IMR-90 (cell line): ENCODE measurements at regions not wholly inside any gene's neighbourhood (a gene's known extent, or its start where the extent isn't known, plus 50 kb on each side); places are given as distances from the start of the nearest gene placed in this dataset.
A peak's percentile ranks its signal among the peaks of the same experiment; 100 is the strongest.

Experiments used
- ATAC-seq: fragments of 200-7000 bp; cut with Tn5 transposase; 2 replicates; pipeline ENCODE4 v1.9.1; 2020; ENCODE audit warnings: low read depth, mild to moderate bottlenecking, moderate library complexity
- BruUV-seq: library from RNA; stranded (reverse); fragments of 400-500 nt; replicated peaks from 2 replicates; lab custom pipeline; 2021; lab: Mats Ljungman, UMichigan
- CTCF ChIA-PET: fragments of 300-600 bp; formaldehyde crosslinking; extraction: SDS; loops from one replicate; lab custom pipeline; 2021; ENCODE audit warnings: antibody characterized with exemption; lab: Yijun Ruan, JAX
- POLR2A ChIA-PET: fragments of 300-600 bp; sonication (Branson Sonifier 250); formaldehyde crosslinking; loops from one replicate; lab custom pipeline; 2022; ENCODE audit warnings: antibody characterized with exemption; ENCODE audit not compliant: unreplicated experiment; lab: Charles Lee
- DNase-seq: peaks from one replicate; pipeline ENCODE4 v3.0.0; 2013
- H2AFZ ChIP-seq: replicated peaks from 2 replicates; pipeline ENCODE3; 2013; ENCODE audit warnings: low read length, mild to moderate bottlenecking; ENCODE audit not compliant: poor library complexity
- H2AK5ac ChIP-seq: 2 replicates; pipeline ENCODE4 v1.6.1; 2013; ENCODE audit warnings: low read depth, low read length, inconsistent platforms
- H2AK9ac ChIP-seq: replicated peaks from 2 replicates; pipeline ENCODE3; 2013; ENCODE audit warnings: mild to moderate bottlenecking, low read depth, low read length, moderate library complexity; ENCODE audit not compliant: poor library complexity
- H2BK120ac ChIP-seq: 2 replicates; pipeline ENCODE4 v1.6.1; 2013; ENCODE audit warnings: low read depth, low read length, inconsistent platforms
- H2BK15ac ChIP-seq: 3 replicates; pipeline ENCODE4 v1.6.1; 2013; ENCODE audit warnings: low read depth, low read length, inconsistent platforms
- H2BK20ac ChIP-seq: 2 replicates; pipeline ENCODE4 v1.6.1; 2013; ENCODE audit warnings: low read depth, mild to moderate bottlenecking, inconsistent platforms, low read length, moderate library complexity
- H2BK5ac ChIP-seq: 2 replicates; pipeline ENCODE4 v1.6.1; 2013; ENCODE audit warnings: mild to moderate bottlenecking, low read depth, low read length, inconsistent platforms; ENCODE audit not compliant: poor library complexity, severe bottlenecking
- H3K14ac ChIP-seq: replicated peaks from 2 replicates; pipeline ENCODE4 v1.6.1; 2013; ENCODE audit warnings: low read depth, low read length, inconsistent platforms
- H3K18ac ChIP-seq: 2 replicates; pipeline ENCODE4 v1.6.1; 2013; ENCODE audit warnings: low read depth, low read length, control low read depth
- H3K23ac ChIP-seq: 2 replicates; pipeline ENCODE4 v1.6.1; 2013; ENCODE audit warnings: low read depth, low read length, inconsistent platforms
- H3K27ac ChIP-seq: 2 replicates; pipeline ENCODE4 v1.5.1; 2013; ENCODE audit warnings: mild to moderate bottlenecking, control low read depth, low read length; ENCODE audit not compliant: insufficient read depth
- H3K27me3 ChIP-seq: 2 replicates; pipeline ENCODE4 v1.6.1; 2013; ENCODE audit warnings: low read length; ENCODE audit not compliant: control insufficient read depth, insufficient read depth
- H3K36me3 ChIP-seq: 2 replicates; pipeline ENCODE4 v1.6.1; 2013; ENCODE audit warnings: low read length, mixed read lengths; ENCODE audit not compliant: control insufficient read depth, insufficient read depth
- H3K4ac ChIP-seq: 2 replicates; pipeline ENCODE4 v1.6.1; 2013; ENCODE audit warnings: low read depth, low read length, inconsistent platforms
- H3K4me1 ChIP-seq: 2 replicates; pipeline ENCODE4 v1.6.1; 2013; ENCODE audit warnings: low read length, mixed read lengths; ENCODE audit not compliant: control insufficient read depth, insufficient read depth
- H3K4me2 ChIP-seq: 2 replicates; pipeline ENCODE4 v1.6.1; 2013; ENCODE audit warnings: low read depth, mild to moderate bottlenecking, control low read depth, low read length, moderate library complexity
- H3K4me3 ChIP-seq: 2 replicates; pipeline ENCODE4 v1.5.1; 2013; ENCODE audit warnings: low read depth, mild to moderate bottlenecking, control low read depth, low read length, moderate library complexity; ENCODE audit not compliant: insufficient read depth
- H3K56ac ChIP-seq: 2 replicates; pipeline ENCODE4 v1.6.1; 2013; ENCODE audit warnings: low read length, inconsistent platforms; ENCODE audit not compliant: insufficient read depth; ENCODE audit errors: extremely low read depth
- H3K79me1 ChIP-seq, 2 experiments: 2 replicates each; pipeline ENCODE4 v1.6.1; 2013; ENCODE audit warnings: low read length in 2 of 2, inconsistent platforms in 1 of 2, low read depth in 1 of 2
- H3K9ac ChIP-seq: 2 replicates; pipeline ENCODE4 v1.6.1; 2013; ENCODE audit warnings: low read depth, low read length, control low read depth
- H3K9me1 ChIP-seq: 2 replicates; pipeline ENCODE4 v1.6.1; 2013; ENCODE audit warnings: low read length, inconsistent platforms; ENCODE audit not compliant: insufficient read depth
- H3K9me3 ChIP-seq: 2 replicates; pipeline ENCODE4 v1.6.1; 2013; ENCODE audit warnings: low read length; ENCODE audit not compliant: control insufficient read depth, insufficient read depth
- H4K20me1 ChIP-seq: 2 replicates; pipeline ENCODE4 v1.6.1; 2013; ENCODE audit warnings: low read length, inconsistent platforms; ENCODE audit not compliant: insufficient read depth
- H4K5ac ChIP-seq: 2 replicates; pipeline ENCODE4 v1.6.1; 2013; ENCODE audit warnings: mild to moderate bottlenecking, low read depth, low read length, control low read depth
- H4K8ac ChIP-seq, 2 experiments: 2 replicates each; pipeline ENCODE4 v1.6.1; 2013; ENCODE audit warnings: low read depth in 2 of 2, low read length in 2 of 2, control low read depth in 1 of 2, inconsistent platforms in 1 of 2
- H4K91ac ChIP-seq: 2 replicates; pipeline ENCODE4 v1.6.1; 2013; ENCODE audit warnings: low read depth, low read length, inconsistent platforms; ENCODE audit not compliant: insufficient read depth
- BHLHE40 ChIP-seq: fragments of 150-350 bp; IDR thresholded peaks from 2 replicates; pipeline ENCODE4 v1.6.1; 2016; ENCODE audit warnings: mild to moderate bottlenecking, low read depth, low read length
- CEBPB ChIP-seq: IDR thresholded peaks from 2 replicates; pipeline ENCODE4 v1.6.1; 2012; ENCODE audit warnings: low read depth, low read length, improper control_type of control experiment
- MAFK ChIP-seq: IDR thresholded peaks from 2 replicates; pipeline ENCODE4 v1.6.1; 2012; ENCODE audit warnings: low read depth, low read length, improper control_type of control experiment
- MAZ ChIP-seq: IDR thresholded peaks from 2 replicates; pipeline ENCODE4 v1.6.1; 2012; ENCODE audit warnings: low read depth, mild to moderate bottlenecking, low read length, improper control_type of control experiment, moderate library complexity, borderline replicate concordance
- MXI1 ChIP-seq: IDR thresholded peaks from 2 replicates; pipeline ENCODE4 v1.6.1; 2012; ENCODE audit warnings: low read depth, mild to moderate bottlenecking, low read length, moderate library complexity, borderline replicate concordance
- NFE2L2 ChIP-seq: fragments of 150-350 bp; IDR thresholded peaks from 2 replicates; pipeline ENCODE4 v1.6.1; 2016; ENCODE audit warnings: low read depth, mild to moderate bottlenecking, low read length
- POLR2A ChIP-seq: IDR thresholded peaks from 2 replicates; pipeline ENCODE4 v1.6.1; 2012; ENCODE audit warnings: mild to moderate bottlenecking, low read depth, low read length
- RAD21 ChIP-seq: IDR thresholded peaks from 2 replicates; pipeline ENCODE4 v1.6.1; 2012; ENCODE audit warnings: low read length, improper control_type of control experiment
- RCOR1 ChIP-seq: IDR thresholded peaks from 2 replicates; pipeline ENCODE4 v1.6.1; 2012; ENCODE audit warnings: mild to moderate bottlenecking, low read length, improper control_type of control experiment; ENCODE audit not compliant: insufficient replicate concordance
- RFX5 ChIP-seq: IDR thresholded peaks from 2 replicates; pipeline ENCODE4 v1.8.0; 2012; ENCODE audit warnings: low read depth, mild to moderate bottlenecking, low read length, moderate library complexity
- SMC3 ChIP-seq: fragments of 150-350 bp; IDR thresholded peaks from 2 replicates; pipeline ENCODE4 v1.6.1; 2016; ENCODE audit warnings: low read depth, mild to moderate bottlenecking, antibody characterized with exemption, low read length, moderate library complexity
- WGBS, 2 experiments: methylation state at CpG; one replicate each; pipeline versions ENCODE4 v1.1.5 to v1.1.7; 2013; ENCODE audit warnings: missing lambda C conversion rate in 2 of 2; ENCODE audit not compliant: insufficient read length in 1 of 2; ENCODE audit errors: extremely low coverage in 2 of 2; 5-methylcytosine and 5-hydroxymethylcytosine counted together
- dilution Hi-C: fragments of 300-500 bp; cut with HindIII; formaldehyde crosslinking; loops from one replicate; pipeline ENCODE4 v1.14.3; 2018; ENCODE audit warnings: low sequenced_read_pairs; ENCODE audit not compliant: unreplicated experiment
- in situ Hi-C: fragments of 300-500 bp; cut with MboI; formaldehyde crosslinking; loops from 3 replicates; pipeline ENCODE4 v1.14.3; 2019; ENCODE audit warnings: low sequenced_read_pairs, inconsistent platforms, mixed read lengths
- intact Hi-C: fragments of 100-400 bp; cut with micrococcal nuclease; formaldehyde crosslinking; loops from 2 replicates; pipeline ENCODE4 v1.10.0; 2022
- TF ChIP-seq, protein P1 (sequence below): fragments of 150-350 bp; IDR thresholded peaks from 2 replicates; pipeline ENCODE4 v1.6.1; 2016; ENCODE audit warnings: low read depth, mild to moderate bottlenecking, low read length, moderate library complexity, borderline replicate concordance
- TF ChIP-seq, protein P2 (sequence below): fragments of 150-350 bp; IDR thresholded peaks from 2 replicates; pipeline ENCODE4 v1.6.1; 2017; ENCODE audit warnings: mild to moderate bottlenecking, antibody characterized with exemption, low read length, low read depth
- TF ChIP-seq, protein P3 (sequence below): conservative IDR thresholded peaks from 2 replicates; pipeline ENCODE4 v1.5.1; 2012; ENCODE audit warnings: mild to moderate bottlenecking, low read depth, low read length, improper control_type of control experiment

DNA sequence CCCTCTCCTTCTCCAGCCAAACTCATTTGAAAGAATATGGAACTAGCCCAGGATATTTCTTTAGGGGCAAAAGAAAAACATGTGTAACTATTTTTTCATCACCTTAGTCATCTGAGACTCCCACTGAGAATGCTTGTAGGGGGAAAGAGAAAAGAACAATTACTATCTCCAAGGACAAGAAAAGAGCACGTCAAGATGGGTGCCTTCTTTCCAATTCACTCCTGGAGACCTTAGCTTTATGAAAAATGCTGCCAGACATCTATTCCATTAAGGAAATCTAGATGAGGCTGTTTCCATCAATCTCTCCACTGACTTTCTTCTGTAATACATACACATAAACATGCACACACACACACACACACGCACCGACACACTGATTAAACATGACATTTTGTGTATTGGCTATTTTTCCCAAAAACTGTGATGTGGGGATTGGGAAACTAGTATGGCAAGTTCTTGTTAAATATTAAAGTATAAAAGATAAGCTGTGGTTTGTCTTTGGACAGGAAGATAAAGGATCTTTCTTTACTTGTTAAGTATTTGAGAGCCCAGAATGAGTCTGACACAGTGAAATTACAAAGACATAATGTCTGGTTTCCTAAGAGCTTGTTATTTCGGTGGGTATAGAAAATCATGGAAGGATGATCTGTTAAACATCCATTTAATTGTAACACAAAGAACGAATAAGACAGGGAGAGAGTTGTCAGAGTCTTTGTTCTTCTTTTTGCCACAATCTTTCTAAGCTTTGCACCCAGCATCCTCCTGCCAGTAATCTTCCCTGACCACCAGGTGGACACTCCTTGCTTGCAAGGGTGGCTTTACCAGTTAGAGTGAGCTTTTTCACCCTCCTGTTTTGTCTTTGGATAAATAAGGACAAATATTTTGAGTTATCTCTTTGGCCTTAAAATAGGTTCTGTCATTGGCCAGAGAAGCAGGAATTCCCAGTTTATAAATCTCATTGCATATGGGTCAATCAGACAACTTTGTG, 177.3 kb upstream of the TMEM72 start:
- no peaks in the 10 kb centered on the region for H4K20me1 ChIP-seq
- no peak overlapping the region for H3K23ac ChIP-seq
- TF ChIP-seq RFX5: no peak
- TF ChIP-seq, protein P1, sequence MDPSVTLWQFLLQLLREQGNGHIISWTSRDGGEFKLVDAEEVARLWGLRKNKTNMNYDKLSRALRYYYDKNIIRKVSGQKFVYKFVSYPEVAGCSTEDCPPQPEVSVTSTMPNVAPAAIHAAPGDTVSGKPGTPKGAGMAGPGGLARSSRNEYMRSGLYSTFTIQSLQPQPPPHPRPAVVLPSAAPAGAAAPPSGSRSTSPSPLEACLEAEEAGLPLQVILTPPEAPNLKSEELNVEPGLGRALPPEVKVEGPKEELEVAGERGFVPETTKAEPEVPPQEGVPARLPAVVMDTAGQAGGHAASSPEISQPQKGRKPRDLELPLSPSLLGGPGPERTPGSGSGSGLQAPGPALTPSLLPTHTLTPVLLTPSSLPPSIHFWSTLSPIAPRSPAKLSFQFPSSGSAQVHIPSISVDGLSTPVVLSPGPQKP: no peak
- TF ChIP-seq MAFK: no peak
- TF ChIP-seq MAZ: no peak
- TF ChIP-seq, protein P2, sequence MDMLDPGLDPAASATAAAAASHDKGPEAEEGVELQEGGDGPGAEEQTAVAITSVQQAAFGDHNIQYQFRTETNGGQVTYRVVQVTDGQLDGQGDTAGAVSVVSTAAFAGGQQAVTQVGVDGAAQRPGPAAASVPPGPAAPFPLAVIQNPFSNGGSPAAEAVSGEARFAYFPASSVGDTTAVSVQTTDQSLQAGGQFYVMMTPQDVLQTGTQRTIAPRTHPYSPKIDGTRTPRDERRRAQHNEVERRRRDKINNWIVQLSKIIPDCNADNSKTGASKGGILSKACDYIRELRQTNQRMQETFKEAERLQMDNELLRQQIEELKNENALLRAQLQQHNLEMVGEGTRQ: no peak
- TF ChIP-seq RCOR1: no peak
- TF ChIP-seq MXI1: no peak
- TF ChIP-seq CEBPB: no peak
- TF ChIP-seq NFE2L2: no peak
- TF ChIP-seq RAD21: peak; percentile 37; the same call in 1 of the 2 replicates
- TF ChIP-seq, protein P3, sequence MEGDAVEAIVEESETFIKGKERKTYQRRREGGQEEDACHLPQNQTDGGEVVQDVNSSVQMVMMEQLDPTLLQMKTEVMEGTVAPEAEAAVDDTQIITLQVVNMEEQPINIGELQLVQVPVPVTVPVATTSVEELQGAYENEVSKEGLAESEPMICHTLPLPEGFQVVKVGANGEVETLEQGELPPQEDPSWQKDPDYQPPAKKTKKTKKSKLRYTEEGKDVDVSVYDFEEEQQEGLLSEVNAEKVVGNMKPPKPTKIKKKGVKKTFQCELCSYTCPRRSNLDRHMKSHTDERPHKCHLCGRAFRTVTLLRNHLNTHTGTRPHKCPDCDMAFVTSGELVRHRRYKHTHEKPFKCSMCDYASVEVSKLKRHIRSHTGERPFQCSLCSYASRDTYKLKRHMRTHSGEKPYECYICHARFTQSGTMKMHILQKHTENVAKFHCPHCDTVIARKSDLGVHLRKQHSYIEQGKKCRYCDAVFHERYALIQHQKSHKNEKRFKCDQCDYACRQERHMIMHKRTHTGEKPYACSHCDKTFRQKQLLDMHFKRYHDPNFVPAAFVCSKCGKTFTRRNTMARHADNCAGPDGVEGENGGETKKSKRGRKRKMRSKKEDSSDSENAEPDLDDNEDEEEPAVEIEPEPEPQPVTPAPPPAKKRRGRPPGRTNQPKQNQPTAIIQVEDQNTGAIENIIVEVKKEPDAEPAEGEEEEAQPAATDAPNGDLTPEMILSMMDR: peak; percentile 40
- no peak for TF ChIP-seq BHLHE40
- TF ChIP-seq SMC3: peak; percentile 42
- TF ChIP-seq POLR2A: no peak
- H3K9me3 ChIP-seq: no peaks in the 10 kb centered on the region; the same call in 1 of the 2 replicates
- no peak overlapping the region for H2BK15ac ChIP-seq
- no peak overlapping the region for H2BK20ac ChIP-seq
- intact Hi-C loops: loop anchor here (10.0 kb wide), 1 partner anchor 121 kb away; no protein-coding TSS in a partner anchor
- H2BK120ac ChIP-seq: no peak overlapping the region
- no peak overlapping the region for H4K8ac ChIP-seq
- no peaks in the 10 kb centered on the region for H3K9me1 ChIP-seq
- no peak overlapping the region for H4K91ac ChIP-seq
- no peak for DNase-seq
- H3K4me3 ChIP-seq: no peak overlapping the region
- no TSS peak for BruUV-seq
- H3K9ac ChIP-seq: no peak overlapping the region
- H2AK9ac ChIP-seq: no peak overlapping the region
- H3K14ac ChIP-seq: no peak overlapping the region
- H3K27me3 ChIP-seq: no peaks in the 10 kb centered on the region
- dilution Hi-C loops: no loop called here
- no CpG with 5 or more reads among the region's 5 CpGs for WGBS, 2 experiments
- no peak overlapping the region for H3K18ac ChIP-seq
- no peak overlapping the region for H3K4ac ChIP-seq
- no peak overlapping the region for H2AFZ ChIP-seq
- H3K56ac ChIP-seq: no peak overlapping the region
- ChIA-PET CTCF (no interaction called here), POLR2A (interaction anchor here (0.6 kb wide), 1 partner anchor 46 kb away, joined by 3 read pairs; no protein-coding TSS in a partner anchor)
- no peaks in the 10 kb centered on the region for H3K79me1 ChIP-seq
- no peak overlapping the region for H3K27ac ChIP-seq
- in situ Hi-C loops: no loop called here
- no peaks in the 10 kb centered on the region for H3K4me1 ChIP-seq
- no peak overlapping the region for H3K4me2 ChIP-seq
- H2AK5ac ChIP-seq: no peak overlapping the region
- H2BK5ac ChIP-seq: no peak overlapping the region
- H4K5ac ChIP-seq: no peak overlapping the region
- ATAC-seq: no peak
- no peaks in the 10 kb centered on the region for H3K36me3 ChIP-seq
